ENCODE measurements at regions not wholly inside any gene's neighbourhood (a gene's known extent, or its start where the extent isn't known, plus 50 kb on each side); places are given as distances from the start of the nearest gene placed in this dataset.

DNA sequence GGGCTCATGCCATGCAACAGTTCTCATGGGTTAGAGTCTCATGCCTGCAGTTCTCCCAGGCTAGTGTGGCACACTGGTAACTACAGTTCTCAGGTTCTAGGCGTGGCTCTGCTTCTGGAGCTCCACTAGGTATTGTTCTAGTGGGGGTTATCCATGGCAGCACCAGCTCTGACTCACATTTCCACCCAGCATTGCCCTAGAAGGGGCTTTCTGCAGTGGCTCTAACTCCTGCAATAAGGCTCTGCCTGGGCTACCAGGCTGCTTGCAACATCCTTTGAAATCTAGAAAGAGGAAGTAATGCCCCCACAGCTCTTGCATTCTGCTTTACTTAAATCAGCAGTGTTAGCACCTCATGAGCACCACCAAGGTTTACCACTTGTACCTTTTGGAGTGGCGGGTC lies 220.3 kb upstream of the ARID2 start:
- H4K20me1 ChIP-seq (ENCODE audit: insufficient read depth, low read length): no peaks in the 10 kb centered on the region
- no peaks in the 10 kb centered on the region for H3K79me2 ChIP-seq (ENCODE audit: insufficient read depth, low read length)
- H3K4me2 ChIP-seq (ENCODE audit: low read length): no peak overlapping the region
- no peak overlapping the region for H3K9ac ChIP-seq (ENCODE audit: low read length)
- H3K9me3 ChIP-seq (ENCODE audit: low read length): no peaks in the 10 kb centered on the region
- no peak overlapping the region for H3K27ac ChIP-seq (ENCODE audit: low read depth, low read length, poor library complexity, severe bottlenecking)
- H3K4me1 ChIP-seq (ENCODE audit: insufficient read depth, low read length, severe bottlenecking): no peaks in the 10 kb centered on the region
- no peak overlapping the region for H2AFZ ChIP-seq (ENCODE audit: low read length)
- no peaks in the 10 kb centered on the region for H3F3A ChIP-seq (ENCODE audit: insufficient read depth, low read length)
- no peaks in the 10 kb centered on the region for H3K9me2 ChIP-seq (ENCODE audit: low read depth, low read length)
- H3K36me3 ChIP-seq (ENCODE audit: insufficient read depth, low read length): no peaks in the 10 kb centered on the region
- TF ChIP-seq CTCF (IDR thresholded peaks at IDR 0.05; ENCODE audit: low read length) (no peak), EZH2 (IDR thresholded peaks at IDR 0.05; ENCODE audit: borderline replicate concordance, low read length) (no peak)
- H3K27me3 ChIP-seq (ENCODE audit: insufficient read depth, low read length): no peaks in the 10 kb centered on the region
- H3K4me3 ChIP-seq (ENCODE audit: low read depth, low read length, poor library complexity, severe bottlenecking): no peak overlapping the region

DNA sequence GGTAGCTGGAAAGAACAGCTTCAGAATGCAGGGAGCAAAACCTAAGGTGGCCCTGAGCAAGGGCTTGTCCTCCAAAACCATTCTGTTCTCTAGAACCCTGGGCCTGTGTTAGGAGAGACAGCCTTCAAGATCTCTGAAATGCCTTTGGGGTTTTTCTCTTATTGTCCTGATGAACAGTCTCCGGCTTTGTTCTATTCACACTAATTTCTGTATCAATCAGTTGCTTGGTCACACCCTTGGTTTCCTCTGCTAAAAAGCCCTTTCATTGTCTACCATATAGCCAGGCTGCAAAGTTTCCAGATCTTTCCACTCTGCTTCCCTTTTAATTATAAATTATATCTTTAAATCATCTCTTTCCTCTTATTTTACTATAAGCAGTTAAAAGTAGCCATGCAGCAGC lies 219.9 kb upstream of the ARID2 start:
- H3K9me2 ChIP-seq (ENCODE audit: low read depth, low read length): no peaks in the 10 kb centered on the region
- no peak overlapping the region for H2AFZ ChIP-seq (ENCODE audit: low read length)
- H3K36me3 ChIP-seq (ENCODE audit: insufficient read depth, low read length): no peaks in the 10 kb centered on the region
- H4K20me1 ChIP-seq (ENCODE audit: insufficient read depth, low read length): no peaks in the 10 kb centered on the region
- no peaks in the 10 kb centered on the region for H3K79me2 ChIP-seq (ENCODE audit: insufficient read depth, low read length)
- H3K4me2 ChIP-seq (ENCODE audit: low read length): no peak overlapping the region
- no peak overlapping the region for H3K9ac ChIP-seq (ENCODE audit: low read length)
- no peak for TF ChIP-seq CTCF (IDR thresholded peaks at IDR 0.05; ENCODE audit: low read length)
- H3K4me3 ChIP-seq (ENCODE audit: low read depth, low read length, poor library complexity, severe bottlenecking): no peak overlapping the region
- no peaks in the 10 kb centered on the region for H3K4me1 ChIP-seq (ENCODE audit: insufficient read depth, low read length, severe bottlenecking)
- no peaks in the 10 kb centered on the region for H3K27me3 ChIP-seq (ENCODE audit: insufficient read depth, low read length)
- no peaks in the 10 kb centered on the region for H3K9me3 ChIP-seq (ENCODE audit: low read length)
- H3K27ac ChIP-seq (ENCODE audit: low read depth, low read length, poor library complexity, severe bottlenecking): no peak overlapping the region
- no peaks in the 10 kb centered on the region for H3F3A ChIP-seq (ENCODE audit: insufficient read depth, low read length)

DNA sequence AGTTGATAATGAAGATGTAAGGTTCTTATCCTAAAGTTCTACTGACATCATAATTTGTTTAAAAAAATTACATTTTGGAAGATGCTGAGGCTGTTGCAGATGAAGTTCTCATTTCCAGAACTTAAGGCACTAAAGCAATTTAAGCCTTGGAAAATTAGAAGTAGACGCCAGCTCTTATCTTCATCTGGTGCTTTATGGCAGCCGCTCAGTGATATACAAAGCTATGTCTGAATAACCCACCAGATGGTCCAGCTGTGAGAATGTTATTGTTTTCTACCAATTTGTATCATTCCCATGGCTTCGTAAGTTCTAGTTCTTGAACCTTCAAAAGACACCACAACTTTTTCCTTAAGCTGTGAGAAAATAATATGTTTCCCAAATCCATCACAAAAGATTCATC lies 212.1 kb upstream of the ARID2 start:
- Histone ChIP-seq H3K9ac (ENCODE audit: low read length) (no peak overlapping the region), H3K27me3 (ENCODE audit: insufficient read depth, low read length) (no peaks in the 10 kb centered on the region), H3K27ac (ENCODE audit: low read depth, low read length, poor library complexity, severe bottlenecking) (no peak overlapping the region), H3F3A (ENCODE audit: insufficient read depth, low read length) (no peaks in the 10 kb centered on the region), H3K4me3 (ENCODE audit: low read depth, low read length, poor library complexity, severe bottlenecking) (no peak overlapping the region), H3K4me1 (ENCODE audit: insufficient read depth, low read length, severe bottlenecking) (no peaks in the 10 kb centered on the region), H4K20me1 (ENCODE audit: insufficient read depth, low read length) (no peaks in the 10 kb centered on the region), H2AFZ (ENCODE audit: low read length) (no peak overlapping the region), H3K36me3 (ENCODE audit: insufficient read depth, low read length) (no peaks in the 10 kb centered on the region), H3K4me2 (ENCODE audit: low read length) (no peak overlapping the region), H3K79me2 (ENCODE audit: insufficient read depth, low read length) (no peaks in the 10 kb centered on the region), H3K9me3 (ENCODE audit: low read length) (no peaks in the 10 kb centered on the region), H3K9me2 (ENCODE audit: low read depth, low read length) (no peaks in the 10 kb centered on the region)
- TF ChIP-seq EZH2 (IDR thresholded peaks at IDR 0.05; ENCODE audit: borderline replicate concordance, low read length) (no peak), CTCF (IDR thresholded peaks at IDR 0.05; ENCODE audit: low read length) (no peak)
